Lung (tissue), 11 donors: ENCODE measurements at regions not wholly inside any gene's neighbourhood (a gene's known extent, or its start where the extent isn't known, plus 50 kb on each side); places are given as distances from the start of the nearest gene placed in this dataset.

Experiments
- ATAC-seq: fragments of 200-7000 bp; cut with Tn5 transposase; one replicate; pipeline ENCODE4 v1.9.1; 2020; ENCODE audit warnings: moderate number of reproducible peaks; ENCODE audit not compliant: insufficient read depth, low FRiP score
- DNase-seq, 3 donors: peaks; one replicate each; pipeline ENCODE4 v3.0.0-alpha.2; 2013 to 2017
- H3K27ac ChIP-seq, 2 donors: one replicate each; pipeline ENCODE4 v1.5.1; 2013; ENCODE audit warnings: mild to moderate bottlenecking in 2 of 2, moderate library complexity in 2 of 2, control low read depth in 1 of 2, inconsistent platforms in 1 of 2, low read depth in 1 of 2, low read length in 1 of 2
- H3K27me3 ChIP-seq, 3 donors: one replicate each; pipeline ENCODE4 v1.5.1; 2013; ENCODE audit warnings: low read length in 2 of 3; ENCODE audit not compliant: control insufficient read depth in 3 of 3, insufficient read depth in 3 of 3
- H3K36me3 ChIP-seq, 4 donors: one replicate each; pipeline ENCODE4 v1.5.1; 2013; ENCODE audit warnings: low read length in 4 of 4, mild to moderate bottlenecking in 1 of 4, moderate library complexity in 1 of 4; ENCODE audit not compliant: control insufficient read depth in 4 of 4, insufficient read depth in 4 of 4
- H3K4me1 ChIP-seq, 5 donors: one replicate each; pipeline ENCODE4 v1.5.1; 2013; ENCODE audit warnings: low read length in 5 of 5, mild to moderate bottlenecking in 2 of 5, moderate library complexity in 1 of 5; ENCODE audit not compliant: control insufficient read depth in 5 of 5, insufficient read depth in 5 of 5
- H3K4me3 ChIP-seq: one replicate; pipeline ENCODE4 v1.5.1; 2013; ENCODE audit warnings: mild to moderate bottlenecking, control low read depth, moderate library complexity
- H3K9ac ChIP-seq, 2 donors: one replicate each; pipeline ENCODE4 v1.5.1; 2013; ENCODE audit warnings: low read length in 2 of 2, control low read depth in 1 of 2; ENCODE audit not compliant: insufficient read depth in 1 of 2
- H3K9me3 ChIP-seq, 4 donors: one replicate each; pipeline ENCODE4 v1.5.1; 2013; ENCODE audit warnings: low read length in 3 of 4, mild to moderate bottlenecking in 1 of 4, moderate library complexity in 1 of 4; ENCODE audit not compliant: control insufficient read depth in 4 of 4, insufficient read depth in 3 of 4
- WGBS, 2 donors: extraction: QIAGEN DNeasy Blood & Tissue Kit; methylation state at CpG; one replicate each; pipeline ENCODE4 v1.1.7; 2013; 5-methylcytosine and 5-hydroxymethylcytosine counted together
- TF ChIP-seq, protein P1 (sequence below): IDR thresholded peaks from 2 replicates; pipeline ENCODE4 v1.5.1; 2012; ENCODE audit warnings: mild to moderate bottlenecking; ENCODE audit errors: control extremely low read depth, extremely low read depth
- donor health status: control.
- donor health status: control.
- donor health status: Bipolar disorder and iron deficiency.
- donor health status: healthy.
- donor health status: DM: yes; HTN: yes; CAD: no.

DNA sequence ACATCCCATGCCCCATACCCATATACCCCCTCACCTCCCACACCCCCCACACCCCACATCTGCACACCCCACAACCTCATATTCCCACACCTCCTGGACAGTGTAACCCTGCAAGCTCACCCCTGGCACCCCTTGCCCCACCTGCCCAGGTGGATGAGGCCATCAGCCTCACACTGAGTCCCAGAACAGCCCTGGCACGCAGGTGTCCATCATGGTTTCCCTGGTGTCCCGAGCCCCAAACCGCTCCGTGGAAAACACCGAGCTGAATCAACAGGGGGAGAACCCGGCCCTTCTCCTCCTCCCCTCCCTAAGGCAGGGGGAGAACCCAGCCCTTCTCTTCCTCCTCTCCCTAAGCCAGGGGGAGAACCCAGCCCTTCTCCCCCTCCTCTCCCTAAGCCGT, 415.6 kb upstream of the SALL3 start:
- Histone ChIP-seq H3K27me3 (peaks cover 0 to 3% (median 0%) of the 10 kb centered on the region in 3 donors), H3K9me3 (peaks cover 0 to 9% (median 0%) of the 10 kb centered on the region in 4 donors), H3K27ac (no peak overlapping the region), H3K9ac (no peak overlapping the region), H3K36me3 (no peaks in the 10 kb centered on the region), H3K4me3 (no peak overlapping the region), H3K4me1 (peaks cover 0 to 7% (median 0%) of the 10 kb centered on the region in 5 donors)
- WGBS, 2 donors = 65 to 88% methylated on average over 6 to 7 of the region's 7 CpGs
- DNase-seq (no peak), ATAC-seq (no peak)
- TF ChIP-seq, protein P1, sequence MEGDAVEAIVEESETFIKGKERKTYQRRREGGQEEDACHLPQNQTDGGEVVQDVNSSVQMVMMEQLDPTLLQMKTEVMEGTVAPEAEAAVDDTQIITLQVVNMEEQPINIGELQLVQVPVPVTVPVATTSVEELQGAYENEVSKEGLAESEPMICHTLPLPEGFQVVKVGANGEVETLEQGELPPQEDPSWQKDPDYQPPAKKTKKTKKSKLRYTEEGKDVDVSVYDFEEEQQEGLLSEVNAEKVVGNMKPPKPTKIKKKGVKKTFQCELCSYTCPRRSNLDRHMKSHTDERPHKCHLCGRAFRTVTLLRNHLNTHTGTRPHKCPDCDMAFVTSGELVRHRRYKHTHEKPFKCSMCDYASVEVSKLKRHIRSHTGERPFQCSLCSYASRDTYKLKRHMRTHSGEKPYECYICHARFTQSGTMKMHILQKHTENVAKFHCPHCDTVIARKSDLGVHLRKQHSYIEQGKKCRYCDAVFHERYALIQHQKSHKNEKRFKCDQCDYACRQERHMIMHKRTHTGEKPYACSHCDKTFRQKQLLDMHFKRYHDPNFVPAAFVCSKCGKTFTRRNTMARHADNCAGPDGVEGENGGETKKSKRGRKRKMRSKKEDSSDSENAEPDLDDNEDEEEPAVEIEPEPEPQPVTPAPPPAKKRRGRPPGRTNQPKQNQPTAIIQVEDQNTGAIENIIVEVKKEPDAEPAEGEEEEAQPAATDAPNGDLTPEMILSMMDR = no peak

GRCh38 chr18:78564518-78564917, 415.1 kb upstream of the SALL3 start:
- WGBS, 2 donors = 79 to 84% methylated on average over 14 of the region's 14 CpGs
- ATAC-seq = no peak

GRCh38 chr18:78565240-78565639, 414.4 kb upstream of the SALL3 start:
- Histone ChIP-seq H3K9me3 (peaks cover 0 to 9% (median 0%) of the 10 kb centered on the region in 4 donors), H3K4me3 (no peak overlapping the region), H3K27me3 (peaks cover 0 to 3% (median 0%) of the 10 kb centered on the region in 3 donors), H3K4me1 (peaks cover 0 to 7% (median 0%) of the 10 kb centered on the region in 5 donors), H3K27ac (no peak overlapping the region), H3K36me3 (no peaks in the 10 kb centered on the region), H3K9ac (no peak overlapping the region)
- ATAC-seq = no peak
- no peak for DNase-seq
- 90% methylated on average over 5 of the region's 5 CpGs for WGBS, 2 donors
- TF ChIP-seq, protein P1 = no peak

More at GRCh38 chr18:78564518-78564917, 415.1 kb upstream of the SALL3 start:
- H3K27me3 ChIP-seq = peaks cover 0 to 3% (median 0%) of the 10 kb centered on the region in 3 donors
- TF ChIP-seq, protein P1 = no peak
- no peak overlapping the region for H3K4me3 ChIP-seq
- DNase-seq = no peak
- H3K4me1 ChIP-seq = peaks cover 0 to 7% (median 0%) of the 10 kb centered on the region in 5 donors
- H3K27ac ChIP-seq = no peak overlapping the region
- H3K9ac ChIP-seq = no peak overlapping the region
- no peaks in the 10 kb centered on the region for H3K36me3 ChIP-seq
- H3K9me3 ChIP-seq = peaks cover 0 to 9% (median 0%) of the 10 kb centered on the region in 4 donors

DNA sequence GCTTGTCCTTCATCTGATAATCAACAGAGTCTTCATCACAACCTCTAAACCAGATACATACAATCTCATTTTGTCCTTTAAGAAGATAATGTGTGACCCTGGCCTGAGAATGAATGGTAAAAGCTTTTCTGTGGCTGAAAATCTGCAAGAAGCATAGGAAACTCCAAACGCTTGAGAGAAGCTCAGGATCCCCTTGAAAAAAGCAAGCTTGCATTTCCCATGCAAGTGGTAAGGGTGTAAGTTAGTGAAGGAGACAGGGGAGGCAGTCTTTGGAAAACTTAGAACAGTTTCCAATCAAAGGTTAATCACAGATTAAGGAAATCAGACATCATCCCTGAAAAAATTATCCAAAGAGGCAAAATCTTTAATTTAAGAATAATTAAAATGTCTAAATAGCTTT, 413.6 kb upstream of the SALL3 start:
- no peak for ATAC-seq
- TF ChIP-seq, protein P1 = no peak
- no peak overlapping the region for H3K27ac ChIP-seq
- H3K27me3 ChIP-seq = peaks cover 0 to 3% (median 0%) of the 10 kb centered on the region in 3 donors
- H3K4me3 ChIP-seq = no peak overlapping the region
- peaks cover 0 to 9% (median 0%) of the 10 kb centered on the region in 4 donors for H3K9me3 ChIP-seq
- DNase-seq = no peak
- H3K36me3 ChIP-seq = no peaks in the 10 kb centered on the region
- H3K9ac ChIP-seq = no peak overlapping the region
- 81 to 82% methylated on average over 1 of the region's 1 CpG for WGBS, 2 donors
- peaks cover 0 to 7% (median 0%) of the 10 kb centered on the region in 5 donors for H3K4me1 ChIP-seq
